ENCODE measurements at regions not wholly inside any gene's neighbourhood (a gene's known extent, or its start where the extent isn't known, plus 50 kb on each side); places are given as distances from the start of the nearest gene placed in this dataset.

DNA sequence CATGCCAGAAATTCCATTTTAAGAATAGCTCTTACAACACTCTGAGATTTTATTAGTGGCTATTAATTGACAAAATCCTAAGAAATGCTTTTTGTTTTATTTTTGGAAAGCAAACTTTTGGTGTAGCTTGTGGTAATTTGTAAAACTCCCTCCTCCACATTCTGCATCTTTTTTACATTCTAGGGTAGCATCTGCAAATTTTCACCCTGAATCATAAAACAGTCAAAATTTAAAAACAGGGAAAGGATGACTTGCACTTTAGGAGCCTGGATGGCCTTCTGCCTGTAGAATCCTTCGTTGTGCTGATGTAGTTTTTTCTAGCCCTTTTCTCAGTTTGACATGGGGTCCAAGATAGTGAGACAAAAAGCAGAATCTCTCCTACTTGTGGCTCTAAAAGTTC lies 316.1 kb downstream of the ADRA2A start:
- Histone ChIP-seq H3K36me3 (ENCODE audit: control insufficient read depth in 2 of 2, extremely low read depth in 1 of 2, insufficient read depth in 2 of 2, low read length in 2 of 2) (no peaks in the 10 kb centered on the region), H3K27ac (ENCODE audit: insufficient read depth, low read depth, low read length) (no peak overlapping the region), H4K20me1 (replicated peaks; ENCODE audit: control insufficient read depth, extremely low read depth, insufficient read depth, low read length) (no peaks in the 10 kb centered on the region), H3K9me1 (replicated peaks; ENCODE audit: control insufficient read depth, extremely low read depth, insufficient read depth, low read length) (no peaks in the 10 kb centered on the region), H2AFZ (ENCODE audit: low read depth, low read length) (no peak overlapping the region), H3K9me3 (replicated peaks; ENCODE audit: control insufficient read depth, insufficient read depth, low read length) (peaks cover 3% of the 10 kb centered on the region), H3K4me2 (ENCODE audit: insufficient read depth, low read length) (no peak overlapping the region), H3K4me3 (replicated peaks in 1 of 3; ENCODE audit: insufficient read depth in 1 of 3, low read depth in 1 of 3, low read length in 3 of 3) (no peak overlapping the region), H3K79me2 (ENCODE audit: control insufficient read depth, insufficient read depth, low read length) (no peaks in the 10 kb centered on the region), H3K9ac (replicated peaks; ENCODE audit: extremely low read depth, insufficient read depth, low read length) (no peak overlapping the region), H3K4me1 (ENCODE audit: control insufficient read depth, extremely low read depth, insufficient read depth, low read length) (no peaks in the 10 kb centered on the region), H3K27me3 (ENCODE audit: control insufficient read depth in 2 of 2, insufficient read depth in 2 of 2, low read length in 2 of 2) (no peaks in the 10 kb centered on the region)
- POLR2A ChIA-PET = no interaction called here
- no peak for FAIRE-seq
- TF ChIP-seq JUN (IDR thresholded peaks at IDR 0.05; ENCODE audit: borderline replicate concordance, insufficient read depth, insufficient read length, low read depth) = no peak
- no peak for TF ChIP-seq POLR2AphosphoS5 (IDR thresholded peaks at IDR 0.05; ENCODE audit: insufficient read depth, low read depth, low read length)
- TF ChIP-seq POLR2A (IDR thresholded peaks at IDR 0.05; ENCODE audit: low read depth, low read length) = no peak
- TF ChIP-seq EZH2 (IDR thresholded peaks at IDR 0.05; ENCODE audit: borderline replicate concordance, low read depth, low read length, severe bottlenecking) = no peak
- TF ChIP-seq GATA2 (IDR thresholded peaks at IDR 0.05; ENCODE audit: insufficient read depth, insufficient read length, low read depth, low read length) = no peak
- TF ChIP-seq MYC (IDR thresholded peaks at IDR 0.05; ENCODE audit: low read depth, low read length) = no peak
- no peak for TF ChIP-seq CTCF (IDR thresholded peaks at IDR 0.05; ENCODE audit: extremely low read depth in 1 of 2, insufficient read depth in 1 of 2, low read depth in 1 of 2, low read length in 2 of 2)
- no peak for TF ChIP-seq FOS (IDR thresholded peaks at IDR 0.05; ENCODE audit: borderline replicate concordance, insufficient read depth, low read length)
- TF ChIP-seq, protein P1, sequence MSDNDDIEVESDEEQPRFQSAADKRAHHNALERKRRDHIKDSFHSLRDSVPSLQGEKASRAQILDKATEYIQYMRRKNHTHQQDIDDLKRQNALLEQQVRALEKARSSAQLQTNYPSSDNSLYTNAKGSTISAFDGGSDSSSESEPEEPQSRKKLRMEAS (IDR thresholded peaks at IDR 0.05; ENCODE audit: insufficient read depth, insufficient read length) = no peak
- CTCF ChIA-PET = no interaction called here
- intact Hi-C loops (cut with micrococcal nuclease) = no loop called here
- dilution Hi-C loops (cut with MboI; ENCODE audit: extremely low pct_ligation_motif_present, low sequenced_read_pairs) = no loop called here
- no peak for DNase-seq (ENCODE audit: low read depth, low spot score)
- BruUV-seq (replicated peaks) = no TSS peak

Measured in endothelial cell of umbilical vein (primary cell).